ENCODE measurements at regions not wholly inside any gene's neighbourhood (a gene's known extent, or its start where the extent isn't known, plus 50 kb on each side); places are given as distances from the start of the nearest gene placed in this dataset.
"Not testable (repeated sequence)": the region's sequence is repeated elsewhere in the genome, so short reads cannot be mapped to it uniquely, and the experiment has no call there.

DNA sequence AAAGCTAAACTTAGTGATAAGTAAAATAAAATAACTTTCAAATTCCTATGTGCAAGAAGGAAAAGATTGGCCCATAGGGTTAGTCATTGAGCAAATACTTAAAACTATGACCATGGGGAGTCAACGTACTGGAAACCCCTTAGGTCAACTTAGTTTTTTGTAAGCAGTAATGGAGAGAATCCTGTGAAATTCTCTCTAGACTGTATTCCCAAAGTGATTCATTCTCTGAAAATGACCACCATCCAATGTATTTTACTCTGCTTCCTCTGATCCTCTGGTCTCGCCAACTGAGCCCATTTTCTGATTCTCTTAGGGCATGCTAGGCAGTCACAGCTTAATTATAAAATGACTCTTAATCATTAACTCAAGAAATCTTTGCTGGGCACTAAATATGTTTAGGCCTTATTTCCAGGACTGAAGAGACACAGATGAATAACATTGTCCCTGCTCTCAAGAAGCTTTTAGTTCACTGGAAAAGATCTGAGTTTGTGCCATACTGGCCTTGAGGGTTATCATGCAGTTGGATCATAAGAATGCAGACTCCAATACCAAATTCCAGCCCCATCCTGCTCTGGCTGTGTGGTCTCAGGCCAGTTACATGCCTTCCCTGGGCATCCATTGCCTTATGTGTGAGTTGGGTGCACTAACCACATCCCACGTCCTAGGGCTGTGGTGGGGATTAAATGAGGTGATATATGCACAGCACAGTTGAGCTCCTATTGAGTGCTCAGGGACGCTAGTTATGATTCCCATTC, 732.4 kb downstream of the AACS start:
- no peak for DNase-seq

DNA sequence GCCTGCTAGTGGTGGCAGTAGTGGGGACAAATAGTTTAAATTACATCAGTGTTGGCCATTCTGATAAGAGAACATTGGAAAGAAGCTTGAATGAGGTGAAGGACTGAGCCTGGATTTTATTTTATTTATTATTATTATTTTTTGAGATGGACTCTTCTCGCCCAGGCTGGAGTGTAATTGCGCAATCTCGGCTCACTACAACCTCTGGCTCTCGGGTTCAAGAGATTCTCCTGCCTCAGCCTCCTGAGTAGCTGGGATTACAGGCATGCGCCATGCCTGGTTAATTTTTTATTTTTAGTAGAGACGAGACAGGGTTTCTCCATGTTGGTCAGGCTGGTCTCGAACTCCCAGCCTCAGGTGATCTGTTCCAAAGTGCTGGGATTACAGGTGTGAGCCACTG, 739.4 kb downstream of the AACS start:
- DNase-seq: no peak

DNA sequence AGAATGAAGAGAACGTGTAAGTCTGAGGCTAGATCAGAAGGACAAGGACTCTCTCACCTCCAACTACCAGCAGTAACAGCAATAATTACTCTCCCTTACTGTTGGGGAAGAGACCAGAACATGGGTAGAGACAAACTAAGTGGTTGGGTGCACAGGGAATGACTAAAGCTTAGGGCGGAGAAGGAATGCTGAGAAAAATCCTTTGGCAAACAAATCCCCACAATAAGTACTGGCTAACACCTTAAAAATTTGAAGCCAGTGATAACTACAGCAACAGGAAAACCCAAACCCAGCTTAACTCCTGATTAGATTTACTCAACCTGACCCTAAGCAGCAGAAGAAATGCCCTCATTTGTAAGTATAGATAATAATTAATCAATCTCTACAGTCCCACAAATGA, 759.0 kb downstream of the AACS start:
- no peak for DNase-seq

DNA sequence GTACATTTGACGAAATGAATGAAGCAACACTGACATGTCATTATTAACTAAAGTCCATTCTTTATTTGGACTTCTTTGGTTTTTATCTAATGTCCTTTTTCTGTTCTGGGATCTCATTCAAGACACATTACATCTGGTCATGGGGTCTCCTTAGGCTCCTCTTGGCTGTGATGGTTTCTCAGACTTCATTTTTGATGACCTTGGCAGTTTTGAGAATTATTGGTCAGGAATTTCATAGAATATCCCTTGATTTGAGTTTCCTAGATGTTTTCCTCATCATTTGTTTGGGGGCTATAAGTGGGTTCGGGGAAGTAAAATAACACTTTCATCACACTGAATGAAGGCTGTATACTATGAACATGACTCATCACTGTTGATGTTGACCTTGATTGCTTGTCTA, 770.6 kb downstream of the AACS start:
- DNase-seq: no peak

DNA sequence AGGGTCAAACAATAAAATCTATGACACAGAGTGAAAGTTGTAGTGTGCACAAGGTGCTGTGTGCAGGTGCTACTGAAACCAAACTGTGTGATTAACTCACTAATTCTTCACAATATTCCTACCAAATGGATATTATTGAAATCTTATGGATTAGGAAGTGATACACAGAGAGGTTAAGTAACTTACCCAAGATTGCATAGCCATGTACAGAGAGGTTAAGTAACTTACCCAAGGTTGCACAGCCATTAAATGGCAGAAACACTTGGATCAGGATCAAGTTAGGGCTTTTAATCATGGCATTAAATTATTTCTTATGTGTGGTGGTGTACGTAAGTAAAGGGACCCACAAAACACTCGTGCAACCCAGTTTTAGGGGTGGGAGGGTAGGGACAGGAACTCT, 771.4 kb downstream of the AACS start:
- DNase-seq: no peak

DNA sequence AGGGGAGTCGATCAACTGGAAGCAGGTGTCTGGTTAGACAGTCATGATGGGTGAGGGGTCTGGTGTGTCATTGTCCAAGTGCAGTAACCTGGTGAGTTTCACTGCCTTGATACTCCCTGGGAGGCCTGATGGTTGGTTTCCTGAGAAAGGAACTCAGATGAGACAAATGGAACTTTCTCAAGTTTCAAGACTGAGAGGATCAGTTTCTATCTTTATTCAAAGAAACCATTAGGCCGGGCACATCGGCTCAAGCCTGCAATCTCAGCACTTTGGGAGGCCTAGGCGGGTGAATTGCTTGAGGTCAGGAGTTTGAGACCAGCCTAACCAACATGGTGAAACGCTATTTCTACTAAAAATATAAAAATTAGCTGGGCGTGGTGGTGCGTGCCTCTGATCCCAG, 776.1 kb downstream of the AACS start:
- DNase-seq: no peak

DNA sequence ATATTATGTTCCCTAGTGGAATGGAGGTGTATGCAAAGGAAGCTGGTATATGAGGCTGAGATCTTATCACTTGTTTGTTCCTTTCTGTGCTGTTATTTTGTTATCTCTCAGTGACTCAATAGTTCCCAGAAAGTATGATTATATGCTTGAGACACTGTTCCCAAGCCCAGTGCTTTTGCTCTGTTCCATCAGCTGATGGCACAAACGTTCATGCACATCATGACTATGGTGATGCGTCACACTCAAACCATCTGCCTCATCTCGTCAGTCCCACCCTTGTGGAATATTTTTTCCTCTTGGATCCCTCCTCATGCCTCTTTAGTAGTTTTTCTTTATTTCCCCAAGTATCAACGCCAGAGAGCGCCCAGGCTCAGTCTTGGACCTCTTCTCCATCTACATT, 786.9 kb downstream of the AACS start:
- no peak for DNase-seq

DNA sequence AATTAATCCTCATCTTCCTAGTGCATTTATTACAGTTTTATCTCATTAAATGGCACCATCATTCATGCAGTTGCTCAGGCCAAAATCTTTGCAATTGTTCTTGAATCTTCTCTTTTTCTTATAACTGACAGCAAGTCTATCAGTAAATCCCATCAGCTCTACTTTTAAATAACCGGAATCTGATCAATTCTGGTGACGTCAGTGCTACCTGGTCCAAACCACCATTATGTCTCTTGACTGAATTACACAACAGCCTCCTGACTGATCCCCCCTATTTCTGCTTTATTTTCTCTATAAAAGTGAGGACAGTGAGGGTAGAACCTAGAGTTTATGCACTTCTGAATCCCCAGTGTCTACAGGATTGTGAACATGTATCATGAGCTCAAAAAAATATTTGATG, 787.4 kb downstream of the AACS start:
- DNase-seq: no peak

DNA sequence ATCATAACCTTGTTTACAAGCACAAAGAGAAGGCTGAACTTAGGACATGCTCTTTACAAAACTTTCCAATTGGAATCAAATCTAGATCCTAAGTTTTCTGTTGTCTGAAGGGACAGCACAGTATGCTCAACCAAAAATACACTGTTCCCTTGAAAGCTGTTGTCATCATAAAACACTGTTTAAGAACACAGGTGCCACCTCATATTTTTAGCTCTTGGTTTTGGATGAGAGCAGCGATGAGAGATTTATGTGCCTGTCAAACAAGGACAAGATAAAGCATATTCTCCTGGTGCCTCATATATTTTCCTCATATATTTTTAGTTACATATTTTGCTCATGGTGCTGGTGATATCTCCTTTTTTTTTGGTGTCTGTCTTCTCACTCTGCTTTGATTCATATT, 788.4 kb downstream of the AACS start:
- DNase-seq: no peak

DNA sequence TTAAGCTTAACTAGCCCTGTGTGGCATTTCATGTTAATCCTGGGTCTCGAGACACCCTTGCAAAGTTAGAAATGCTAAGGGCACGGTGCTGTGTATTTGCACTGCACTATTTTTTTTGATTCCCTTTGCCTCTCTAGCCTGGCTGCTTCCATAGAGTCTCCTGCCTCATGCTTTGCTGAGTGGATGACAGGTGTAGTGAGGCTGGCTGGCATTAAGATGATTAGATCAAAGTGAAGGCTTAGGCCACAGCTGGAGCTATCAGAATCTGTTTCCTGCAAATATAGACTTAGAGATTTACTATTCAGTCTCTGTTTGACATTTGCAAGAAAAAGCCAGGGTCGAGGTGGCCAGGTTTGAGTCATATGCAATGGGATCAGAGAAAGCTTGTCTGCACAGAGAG, 791.1 kb downstream of the AACS start:
- no peak for DNase-seq

DNA sequence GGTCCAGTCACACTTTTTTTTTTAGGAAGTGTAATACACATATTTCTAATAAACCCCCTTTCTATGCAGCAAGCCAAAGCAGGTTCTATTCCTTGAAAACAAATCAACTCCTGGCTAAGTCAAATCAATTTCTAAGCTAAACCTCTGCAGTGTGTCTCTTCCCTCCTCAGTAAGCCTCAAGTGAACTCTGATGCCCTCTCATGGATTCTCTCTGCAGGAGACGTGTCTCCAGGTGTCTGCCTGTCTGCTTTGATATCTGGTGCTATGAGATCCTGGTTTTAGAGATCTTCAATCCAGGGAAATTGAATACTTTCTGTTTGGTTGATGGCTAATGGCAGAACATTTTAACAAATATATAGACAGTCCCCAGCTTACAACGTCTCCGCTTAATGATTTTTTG, 791.7 kb downstream of the AACS start:
- DNase-seq: no peak

DNA sequence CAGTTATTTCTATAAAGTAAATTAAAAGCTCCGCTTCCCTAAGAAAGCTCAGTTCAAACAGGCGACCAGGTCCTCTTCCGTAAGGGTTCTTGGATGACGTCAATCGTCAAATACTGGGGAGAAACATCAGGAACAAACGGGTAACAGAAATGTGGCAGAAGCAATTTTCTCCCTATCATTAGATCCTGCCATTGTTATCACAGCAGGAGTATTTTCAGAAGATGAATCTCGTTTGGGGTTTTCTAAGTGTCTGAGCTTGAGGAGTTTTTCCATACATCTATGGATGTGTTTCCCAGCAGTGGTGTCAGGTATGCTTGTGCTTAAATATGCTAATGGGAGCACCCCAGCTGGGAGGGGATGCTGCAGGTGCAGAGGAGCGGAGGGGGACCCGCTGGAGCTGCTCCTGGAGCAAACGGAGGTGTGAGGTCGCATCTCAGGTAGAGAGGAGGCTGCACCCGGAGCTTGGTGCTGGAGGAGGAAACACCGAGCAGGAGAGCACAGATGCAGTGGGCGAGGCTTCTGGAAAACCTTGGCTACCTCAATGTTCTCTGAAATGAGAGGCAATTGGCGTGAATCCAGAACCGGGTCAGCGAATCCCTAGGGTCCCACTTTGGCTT, 795.5 kb downstream of the AACS start:
- DNase-seq: no peak

DNA sequence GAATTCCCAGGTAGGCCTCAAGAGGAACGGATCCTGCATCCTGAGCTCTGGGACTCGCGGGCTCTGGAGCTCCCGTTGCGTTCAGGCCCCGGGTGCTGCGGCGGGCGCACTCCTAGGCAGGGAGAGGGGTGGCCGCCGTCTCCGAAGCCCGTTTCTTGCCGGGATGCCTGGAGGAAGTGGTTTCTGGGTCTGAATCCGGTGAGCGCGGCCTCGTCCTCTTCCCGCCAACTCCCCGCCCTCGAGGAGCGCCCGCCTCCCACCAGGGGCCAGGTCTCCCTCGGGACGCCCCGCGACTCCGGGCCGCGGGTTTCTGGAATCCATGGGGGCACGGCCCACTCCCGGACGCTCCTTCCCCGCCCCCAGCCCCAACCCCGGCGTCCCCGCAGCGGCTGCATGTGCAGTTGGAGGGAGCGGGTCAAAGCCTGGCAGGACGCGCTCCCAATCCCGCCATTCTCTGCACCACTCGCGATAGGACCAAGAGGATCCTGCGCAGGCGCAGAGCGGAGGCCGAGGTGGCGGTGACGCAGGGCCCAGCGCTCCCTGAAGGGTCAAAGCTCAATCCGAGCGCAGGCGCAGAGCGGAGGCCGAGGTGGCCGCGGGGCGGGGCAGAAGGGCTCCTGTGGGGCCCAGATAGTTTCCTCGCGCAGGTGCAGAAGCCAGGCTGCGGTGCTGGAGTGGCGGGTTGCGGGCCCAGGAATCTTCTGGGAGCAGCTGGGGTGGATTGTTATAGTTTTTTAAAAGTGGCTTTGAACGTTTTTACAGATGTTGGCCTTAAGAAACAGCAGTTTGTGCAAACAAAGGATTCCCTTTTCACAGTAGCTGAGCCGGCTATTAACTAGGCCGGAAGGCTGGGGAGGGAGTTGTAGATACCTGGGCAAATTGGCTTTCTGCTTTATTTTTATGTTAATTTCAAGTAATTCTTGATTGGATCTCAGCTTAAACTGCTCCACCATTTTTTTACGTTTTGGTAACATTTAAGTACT, 796.4 kb downstream of the AACS start:
- peak in 7 of 14 donors; percentile 4 to 36 (median 6) for DNase-seq

DNA sequence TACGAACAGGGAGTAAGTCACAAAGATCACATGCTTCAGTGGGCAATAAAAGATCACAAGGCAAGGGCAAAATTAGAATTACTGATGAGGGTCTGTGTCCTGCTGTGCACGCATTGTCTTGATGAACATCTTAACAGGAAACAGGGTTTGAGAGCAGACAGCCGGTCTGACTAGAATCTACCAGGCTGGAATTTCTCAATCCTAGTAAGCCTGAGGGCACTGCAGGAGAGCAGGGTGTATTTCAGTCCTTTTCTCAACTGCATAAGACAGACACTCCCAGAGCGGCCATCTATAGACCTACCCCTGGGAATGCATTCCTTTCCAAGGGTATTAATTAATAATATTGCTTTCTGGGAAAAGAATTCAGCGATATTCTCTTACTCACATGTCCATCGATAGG, 800.0 kb downstream of the AACS start:
- not testable (repeated sequence) for DNase-seq

DNA sequence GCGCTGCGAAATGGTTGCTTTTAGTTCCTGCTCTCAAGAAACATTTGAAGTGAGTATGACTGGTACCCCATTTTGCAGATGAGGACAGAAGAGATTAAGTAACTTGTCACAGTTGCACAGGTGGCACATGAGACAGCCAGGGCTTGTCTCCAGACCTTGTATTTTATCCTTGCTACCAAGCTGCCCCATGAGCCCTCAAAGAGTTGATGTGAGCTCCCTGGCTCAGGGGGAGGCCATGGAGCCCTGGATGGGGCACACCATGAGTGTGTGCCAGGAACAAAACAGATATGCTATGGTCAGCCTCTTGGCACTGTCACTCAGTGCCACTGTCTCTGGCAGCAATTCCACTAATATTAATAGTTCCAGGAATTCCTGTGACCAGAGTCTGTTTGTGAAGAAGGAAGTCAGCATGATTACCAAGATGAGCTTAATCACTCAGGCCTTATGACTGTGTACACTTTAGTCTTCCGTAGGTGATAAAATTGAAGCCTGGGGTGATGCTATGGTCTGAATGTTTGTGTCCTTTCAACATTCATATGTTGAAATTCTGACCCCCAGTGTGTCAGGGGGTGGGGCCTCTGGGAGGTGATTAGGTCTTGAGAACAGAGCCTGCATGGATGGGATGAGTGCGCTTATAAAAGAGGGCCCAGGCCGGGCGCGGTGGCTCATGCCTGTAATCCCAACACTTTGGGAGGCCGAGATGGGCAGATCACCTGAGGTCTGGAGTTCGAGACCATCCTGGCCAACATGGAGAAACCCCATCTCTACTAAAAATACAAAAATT, 806.8 kb downstream of the AACS start:
- no peak for DNase-seq

DNA sequence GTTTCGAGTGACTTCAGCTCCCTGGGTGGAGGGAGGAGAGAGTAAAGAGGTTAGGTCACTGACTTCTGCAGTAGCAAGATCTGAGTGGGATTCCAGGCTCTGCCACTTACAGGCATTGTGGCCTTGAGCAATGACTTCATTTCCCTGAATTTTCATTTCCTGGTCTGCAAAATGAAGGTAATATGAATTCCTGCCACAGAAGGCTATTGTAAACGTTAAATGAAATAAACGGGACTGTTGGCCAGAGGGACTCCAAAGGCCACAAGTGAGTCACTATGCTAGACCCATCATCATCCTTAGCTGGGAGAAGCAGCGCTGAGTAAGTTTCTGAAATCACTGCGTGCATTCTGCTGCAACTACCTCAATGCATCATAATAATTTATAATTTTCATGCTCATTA, 807.8 kb downstream of the AACS start:
- DNase-seq: no peak

DNA sequence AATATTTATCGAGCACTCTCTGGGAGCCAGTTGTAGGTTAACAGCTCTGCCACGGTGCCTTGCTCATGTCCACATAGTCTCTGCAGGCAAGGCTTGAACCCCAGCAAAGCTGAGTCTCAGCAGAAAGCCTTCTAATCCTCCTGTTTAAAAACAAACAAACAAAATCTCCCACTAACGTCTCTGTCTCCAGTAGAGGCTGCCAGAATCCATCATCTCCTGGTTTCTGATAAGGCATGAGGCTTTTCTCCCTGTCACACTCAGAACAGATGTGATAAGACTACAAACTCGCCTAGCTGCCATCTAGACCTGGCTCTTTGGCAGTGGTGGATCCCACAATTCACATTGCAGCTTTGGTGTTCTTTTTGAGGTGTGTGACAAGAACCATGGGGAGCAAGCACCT, 813.2 kb downstream of the AACS start:
- DNase-seq: no peak

DNA sequence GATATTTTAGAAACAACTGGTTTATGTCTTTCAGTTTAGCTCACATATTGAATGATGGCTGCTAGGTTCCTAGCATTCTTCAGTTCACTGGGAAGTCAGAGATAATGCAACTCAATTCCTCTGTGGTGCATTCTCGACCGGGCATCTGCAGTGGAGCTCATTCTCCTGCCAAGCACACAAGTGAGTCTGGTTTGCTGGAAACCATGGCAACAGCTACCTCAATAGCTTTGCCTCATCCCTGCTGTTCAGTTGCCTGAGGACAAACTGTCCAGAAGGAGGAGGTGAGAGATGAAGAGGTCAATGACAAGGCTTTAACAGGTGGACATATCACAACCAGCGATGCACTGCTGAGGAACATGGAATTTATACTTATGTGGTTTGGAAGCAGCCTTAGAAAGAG, 816.9 kb downstream of the AACS start:
- peak in 2 of 14 donors; percentile 2 to 4 for DNase-seq

DNA sequence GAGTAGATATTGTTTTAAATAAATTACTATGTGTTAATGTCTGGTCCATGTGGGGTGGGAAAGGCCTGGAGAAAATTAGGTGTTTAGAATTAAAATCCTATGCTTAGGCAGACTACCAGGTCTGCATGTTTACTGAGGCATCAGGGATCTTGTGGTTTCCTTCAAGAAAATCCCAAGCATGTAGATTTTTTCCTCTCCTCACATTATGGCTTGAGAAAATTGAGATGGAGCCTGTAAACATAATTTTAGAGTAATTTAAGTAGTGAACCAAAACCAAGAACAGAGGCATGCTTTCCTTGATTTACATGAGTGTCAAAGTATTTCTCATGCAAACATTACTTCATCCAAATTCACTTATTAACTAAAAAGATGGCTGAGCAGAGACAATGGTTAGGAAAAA, 823.7 kb downstream of the AACS start:
- no peak for DNase-seq

DNA sequence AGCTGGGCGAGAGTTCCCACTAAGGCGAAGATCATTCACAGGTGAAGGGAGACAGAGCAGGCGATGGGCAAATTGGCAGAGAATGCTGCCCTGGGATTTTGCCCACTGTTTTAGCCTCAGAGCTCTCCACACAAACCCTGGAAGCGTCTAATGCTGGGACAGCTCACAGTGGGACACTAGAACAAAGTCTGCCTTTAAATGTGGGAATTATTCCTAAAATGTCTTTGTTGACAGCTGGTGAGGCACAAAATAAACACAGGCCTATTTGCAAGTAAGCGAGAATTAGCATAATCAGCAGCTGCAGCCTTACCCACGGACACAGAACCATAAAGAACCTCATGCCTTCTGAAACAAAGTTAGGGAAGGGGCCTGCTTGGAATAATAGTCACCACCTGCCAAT, 824.5 kb downstream of the AACS start:
- DNase-seq: peak in 5 of 14 donors; percentile 9 to 38 (median 19)

DNA sequence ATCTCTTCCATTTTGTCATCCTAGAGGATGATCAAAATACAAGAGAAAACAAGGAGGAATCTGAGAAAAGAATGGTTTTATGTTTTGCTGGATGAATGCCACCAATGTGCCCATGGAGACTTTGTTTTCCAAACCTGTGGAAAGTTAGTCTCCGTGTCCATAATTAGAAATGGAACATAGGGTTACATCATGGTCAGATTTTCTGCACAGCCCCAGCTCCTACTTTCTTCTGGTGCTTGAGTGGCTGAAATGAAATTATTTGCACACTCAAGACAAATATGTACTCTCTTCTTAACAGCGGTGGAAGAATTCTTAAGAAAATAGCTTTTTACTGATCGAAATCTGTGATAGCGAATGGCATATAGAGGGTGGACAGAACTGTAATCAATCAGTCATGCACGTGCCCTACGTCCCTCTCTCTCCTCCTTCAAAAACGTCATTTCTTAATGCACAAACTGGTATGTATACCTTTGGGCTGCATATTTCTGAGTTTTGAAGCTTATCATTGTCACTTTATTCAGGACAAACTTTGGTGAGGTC, 825.2 kb downstream of the AACS start:
- DNase-seq: no peak

DNA sequence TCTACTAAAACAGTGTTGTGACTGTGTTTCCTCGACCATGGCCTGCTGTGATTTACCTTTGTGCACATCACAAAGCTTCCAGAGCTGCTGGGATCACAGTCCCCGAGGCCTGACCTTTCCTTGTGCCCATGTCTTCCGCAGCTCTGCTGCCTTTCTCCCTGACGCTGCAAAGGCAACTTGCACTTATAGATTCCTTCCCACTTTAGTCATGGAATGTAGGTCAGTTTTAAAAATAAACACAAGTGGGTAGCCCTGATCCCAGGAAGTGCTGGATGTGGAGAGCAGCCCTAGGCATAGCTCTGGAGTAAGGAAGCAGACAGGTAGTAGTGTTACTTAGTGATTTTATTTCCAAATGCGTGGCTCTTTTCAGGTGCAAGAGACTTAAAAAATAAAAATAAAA, 825.7 kb downstream of the AACS start:
- no peak for DNase-seq

Data from C1 segment of cervical spinal cord (tissue), 14 donors.